ENCODE measurements at regions not wholly inside any gene's neighbourhood (a gene's known extent, or its start where the extent isn't known, plus 50 kb on each side); places are given as distances from the start of the nearest gene placed in this dataset.
A peak's percentile ranks its signal among the peaks of the same experiment; 100 is the strongest.
"Not testable (repeated sequence)": the region's sequence is repeated elsewhere in the genome, so short reads cannot be mapped to it uniquely, and the experiment has no call there.

GRCh38 chr13:70995338-70995737 lies 871.7 kb downstream of the DACH1 start:
- no peaks in the 10 kb centered on the region for H3K4me1 ChIP-seq
- no peaks in the 10 kb centered on the region for H3K36me3 ChIP-seq
- no peak overlapping the region for H3K27ac ChIP-seq
- H3K9me3 ChIP-seq = no peaks in the 10 kb centered on the region
- intact Hi-C loops (cut with DNase I) = no loop called here
- DNase-seq = no peak
- H3K27me3 ChIP-seq = no peaks in the 10 kb centered on the region
- H3K4me3 ChIP-seq = no peak overlapping the region
- ATAC-seq = no peak
- TF ChIP-seq CTCF (IDR thresholded peaks at IDR 0.05) = no peak

GRCh38 chr13:70994191-70994590 lies 872.8 kb downstream of the DACH1 start:
- Histone ChIP-seq H3K4me1 (no peaks in the 10 kb centered on the region), H3K27me3 (no peaks in the 10 kb centered on the region), H3K36me3 (no peaks in the 10 kb centered on the region), H3K27ac (no peak overlapping the region), H3K4me3 (no peak overlapping the region), H3K9me3 (no peaks in the 10 kb centered on the region)
- ATAC-seq (no peak), DNase-seq (no peak)
- no peak for TF ChIP-seq CTCF (IDR thresholded peaks at IDR 0.05)
- intact Hi-C loops (cut with DNase I) = no loop called here

- H3K36me3 ChIP-seq = no peaks in the 10 kb centered on the region
- H3K27ac ChIP-seq = no peak overlapping the region
- no peak for TF ChIP-seq CTCF (IDR thresholded peaks at IDR 0.05)
- ATAC-seq (no peak), DNase-seq (peak; percentile 36)
- no peaks in the 10 kb centered on the region for H3K27me3 ChIP-seq
- intact Hi-C loops (cut with DNase I) = no loop called here
- no peaks in the 10 kb centered on the region for H3K4me1 ChIP-seq
- H3K9me3 ChIP-seq = no peaks in the 10 kb centered on the region
- no peak overlapping the region for H3K4me3 ChIP-seq
These were observed 878.8 kb upstream of the KLHL1 start for GRCh38 chr13:70987043-70987442.

GRCh38 chr13:70985371-70985770 lies 877.1 kb upstream of the KLHL1 start:
- H3K9me3 ChIP-seq = no peaks in the 10 kb centered on the region
- no peak for DNase-seq
- intact Hi-C loops (cut with DNase I) = no loop called here
- no peaks in the 10 kb centered on the region for H3K27me3 ChIP-seq
- H3K4me3 ChIP-seq = no peak overlapping the region
- H3K36me3 ChIP-seq = no peaks in the 10 kb centered on the region
- TF ChIP-seq CTCF (IDR thresholded peaks at IDR 0.05) = no peak
- H3K4me1 ChIP-seq = no peaks in the 10 kb centered on the region
- no peak overlapping the region for H3K27ac ChIP-seq
- no peak for ATAC-seq

GRCh38 chr13:70981219-70981618 lies 873.0 kb upstream of the KLHL1 start:
- H3K4me3 ChIP-seq; ATAC-seq; intact Hi-C loops (cut with DNase I); DNase-seq; H3K9me3 ChIP-seq; H3K27me3 ChIP-seq; H3K36me3 ChIP-seq; H3K27ac ChIP-seq; H3K4me1 ChIP-seq: not testable (repeated sequence)

- H3K36me3 ChIP-seq = no peaks in the 10 kb centered on the region
- no peak overlapping the region for H3K4me3 ChIP-seq
- no peak for TF ChIP-seq CTCF (IDR thresholded peaks at IDR 0.05)
- H3K4me1 ChIP-seq = no peaks in the 10 kb centered on the region
- H3K27ac ChIP-seq = no peak overlapping the region
- H3K9me3 ChIP-seq = no peaks in the 10 kb centered on the region
- intact Hi-C loops (cut with DNase I) = no loop called here
- no peaks in the 10 kb centered on the region for H3K27me3 ChIP-seq
- ATAC-seq (no peak), DNase-seq (no peak)
These were observed 861.1 kb upstream of the KLHL1 start for GRCh38 chr13:70969321-70969720.

Measured in upper lobe of right lung (tissue), 1 donor.